ENCODE measurements at regions not wholly inside any gene's neighbourhood (a gene's known extent, or its start where the extent isn't known, plus 50 kb on each side); places are given as distances from the start of the nearest gene placed in this dataset.

DNA sequence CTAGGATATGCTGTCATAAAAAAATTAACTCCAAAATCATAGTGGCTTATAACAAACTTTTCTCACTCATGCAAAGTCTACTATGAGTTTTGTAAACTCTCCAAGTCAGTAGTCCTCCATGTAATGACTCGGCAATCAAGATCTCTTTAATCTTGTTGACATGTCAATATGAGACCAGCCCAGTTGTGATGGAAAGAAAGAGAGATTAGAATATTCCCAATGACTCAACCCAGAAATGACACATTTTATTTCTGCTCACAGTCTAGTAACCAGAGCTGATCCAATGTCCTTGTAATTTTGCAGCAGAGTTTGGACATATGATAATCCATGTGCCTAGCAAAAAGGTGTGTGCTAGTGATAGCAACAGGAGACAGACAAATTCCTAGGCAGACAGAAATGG is 112.6 kb upstream of the CNTN1 start:
- no peaks in the 10 kb centered on the region for H3K27me3 ChIP-seq (ENCODE audit: control insufficient read depth in 3 of 3, insufficient read depth in 3 of 3, low read length in 2 of 3)
- no peaks in the 10 kb centered on the region for H3K4me1 ChIP-seq (ENCODE audit: control insufficient read depth in 5 of 5, insufficient read depth in 5 of 5, low read length in 5 of 5)
- H3K9me3 ChIP-seq (ENCODE audit: control insufficient read depth in 4 of 4, insufficient read depth in 3 of 4, low read length in 3 of 4), result peaks cover 0 to 13% (median 2%) of the 10 kb centered on the region in 4 donors
- no peak overlapping the region for H3K27ac ChIP-seq (ENCODE audit: low read depth in 1 of 2, low read length in 1 of 2)
- no peak for TF ChIP-seq CTCF (IDR thresholded peaks at IDR 0.05; ENCODE audit: control extremely low read depth, extremely low read depth)
- H3K9ac ChIP-seq (ENCODE audit: insufficient read depth in 1 of 2, low read length in 2 of 2), result no peak overlapping the region
- no peaks in the 10 kb centered on the region for H3K36me3 ChIP-seq (ENCODE audit: control insufficient read depth in 4 of 4, insufficient read depth in 4 of 4, low read length in 4 of 4)
- DNase-seq (no peak), ATAC-seq (ENCODE audit: insufficient read depth, low FRiP score) (no peak)
- 93 to 94% methylated on average over 1 of the region's 1 CpG for WGBS, 2 donors
- no peak overlapping the region for H3K4me3 ChIP-seq

DNA sequence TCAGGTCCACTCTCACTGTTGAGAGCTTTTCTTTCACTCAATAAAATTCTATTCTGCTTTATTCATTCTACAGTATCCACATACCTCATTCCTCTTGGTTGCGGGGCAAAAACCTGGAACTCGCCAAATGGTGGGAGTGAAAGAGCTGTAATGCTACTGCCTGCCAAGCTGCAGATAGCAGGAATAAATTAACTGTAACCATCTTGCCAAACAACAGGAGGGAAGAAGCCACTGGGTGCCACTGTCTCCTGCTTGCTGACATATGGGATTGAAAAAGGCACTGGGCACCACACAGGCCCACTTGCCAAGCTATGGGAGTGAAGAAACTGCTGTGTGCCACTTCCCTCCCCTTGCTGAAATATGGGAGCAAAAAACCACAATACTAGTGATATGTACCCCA is 111.9 kb upstream of the CNTN1 start:
- ATAC-seq (ENCODE audit: insufficient read depth, low FRiP score) (no peak), DNase-seq (no peak)
- Histone ChIP-seq H3K9ac (ENCODE audit: insufficient read depth in 1 of 2, low read length in 2 of 2) (no peak overlapping the region), H3K27ac (ENCODE audit: low read depth in 1 of 2, low read length in 1 of 2) (no peak overlapping the region), H3K36me3 (ENCODE audit: control insufficient read depth in 4 of 4, insufficient read depth in 4 of 4, low read length in 4 of 4) (no peaks in the 10 kb centered on the region), H3K4me3 (no peak overlapping the region), H3K9me3 (ENCODE audit: control insufficient read depth in 4 of 4, insufficient read depth in 3 of 4, low read length in 3 of 4) (peaks cover 0 to 13% (median 2%) of the 10 kb centered on the region in 4 donors), H3K4me1 (ENCODE audit: control insufficient read depth in 5 of 5, insufficient read depth in 5 of 5, low read length in 5 of 5) (no peaks in the 10 kb centered on the region), H3K27me3 (ENCODE audit: control insufficient read depth in 3 of 3, insufficient read depth in 3 of 3, low read length in 2 of 3) (no peaks in the 10 kb centered on the region)
- no peak for TF ChIP-seq CTCF (IDR thresholded peaks at IDR 0.05; ENCODE audit: control extremely low read depth, extremely low read depth)
- 93 to 97% methylated on average over 2 of the region's 2 CpGs for WGBS, 2 donors

DNA sequence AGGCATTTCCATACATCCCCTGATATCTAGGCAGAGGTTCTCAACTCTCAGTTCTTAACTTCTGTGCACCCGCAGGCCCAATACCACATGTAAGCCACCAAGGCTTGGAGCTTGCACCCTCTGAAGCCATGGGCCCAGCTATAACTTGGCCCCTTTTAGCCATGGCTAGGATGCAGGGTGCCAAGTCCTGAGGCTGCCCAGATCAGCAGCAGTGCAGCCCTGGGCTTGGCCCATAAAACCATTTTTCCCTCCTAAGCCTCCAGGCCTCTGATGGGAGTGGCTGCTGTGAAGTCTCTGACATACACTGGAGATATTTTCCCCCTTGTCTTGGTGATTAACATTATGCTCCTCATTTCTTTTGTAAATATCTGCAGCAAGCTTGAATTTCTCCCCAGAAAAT is 110.3 kb upstream of the CNTN1 start:
- Histone ChIP-seq H3K9me3 (ENCODE audit: control insufficient read depth in 4 of 4, insufficient read depth in 3 of 4, low read length in 3 of 4) (peaks cover 0 to 13% (median 2%) of the 10 kb centered on the region in 4 donors), H3K27me3 (ENCODE audit: control insufficient read depth in 3 of 3, insufficient read depth in 3 of 3, low read length in 2 of 3) (no peaks in the 10 kb centered on the region), H3K4me3 (no peak overlapping the region), H3K9ac (ENCODE audit: insufficient read depth in 1 of 2, low read length in 2 of 2) (no peak overlapping the region), H3K4me1 (ENCODE audit: control insufficient read depth in 5 of 5, insufficient read depth in 5 of 5, low read length in 5 of 5) (no peaks in the 10 kb centered on the region), H3K36me3 (ENCODE audit: control insufficient read depth in 4 of 4, insufficient read depth in 4 of 4, low read length in 4 of 4) (no peaks in the 10 kb centered on the region), H3K27ac (ENCODE audit: low read depth in 1 of 2, low read length in 1 of 2) (no peak overlapping the region)
- no peak for TF ChIP-seq CTCF (IDR thresholded peaks at IDR 0.05; ENCODE audit: control extremely low read depth, extremely low read depth)
- DNase-seq (no peak), ATAC-seq (ENCODE audit: insufficient read depth, low FRiP score) (no peak)
- WGBS, 2 donors, result 96 to 100% methylated on average over 1 of the region's 1 CpG

GRCh38 chr12:40583743-40584142 is 108.5 kb upstream of the CNTN1 start:
- Histone ChIP-seq H3K27me3 (ENCODE audit: control insufficient read depth in 3 of 3, insufficient read depth in 3 of 3, low read length in 2 of 3) (no peaks in the 10 kb centered on the region), H3K27ac (ENCODE audit: low read depth in 1 of 2, low read length in 1 of 2) (no peak overlapping the region), H3K9me3 (ENCODE audit: control insufficient read depth in 4 of 4, insufficient read depth in 3 of 4, low read length in 3 of 4) (peaks cover 0 to 13% (median 2%) of the 10 kb centered on the region in 4 donors), H3K9ac (ENCODE audit: insufficient read depth in 1 of 2, low read length in 2 of 2) (no peak overlapping the region), H3K4me1 (ENCODE audit: control insufficient read depth in 5 of 5, insufficient read depth in 5 of 5, low read length in 5 of 5) (no peaks in the 10 kb centered on the region), H3K4me3 (no peak overlapping the region), H3K36me3 (ENCODE audit: control insufficient read depth in 4 of 4, insufficient read depth in 4 of 4, low read length in 4 of 4) (no peaks in the 10 kb centered on the region)
- TF ChIP-seq CTCF (IDR thresholded peaks at IDR 0.05; ENCODE audit: control extremely low read depth, extremely low read depth), result no peak
- no peak for DNase-seq
- ATAC-seq (ENCODE audit: insufficient read depth, low FRiP score), result no peak
